IMR-90 (cell line): ENCODE measurements at regions not wholly inside any gene's neighbourhood (a gene's known extent, or its start where the extent isn't known, plus 50 kb on each side); places are given as distances from the start of the nearest gene placed in this dataset.

ENCODE experiments used
- CEBPB ChIP-seq: IDR thresholded peaks from 2 replicates; pipeline ENCODE4 v1.6.1; 2012; ENCODE audit warnings: low read depth, low read length, improper control_type of control experiment
- CHD1 ChIP-seq: IDR thresholded peaks from 2 replicates; pipeline ENCODE4 v1.6.1; 2012; ENCODE audit warnings: low read depth, low read length, improper control_type of control experiment
- FOS ChIP-seq: fragments of 150-350 bp; IDR thresholded peaks from 2 replicates; pipeline ENCODE4 v1.6.1; 2016; ENCODE audit warnings: low read depth, low read length
- MAFK ChIP-seq: IDR thresholded peaks from 2 replicates; pipeline ENCODE4 v1.6.1; 2012; ENCODE audit warnings: low read depth, low read length, improper control_type of control experiment
- MXI1 ChIP-seq: IDR thresholded peaks from 2 replicates; pipeline ENCODE4 v1.6.1; 2012; ENCODE audit warnings: low read depth, mild to moderate bottlenecking, low read length, moderate library complexity, borderline replicate concordance
- POLR2A ChIP-seq: IDR thresholded peaks from 2 replicates; pipeline ENCODE4 v1.6.1; 2012; ENCODE audit warnings: mild to moderate bottlenecking, low read depth, low read length
- RAD21 ChIP-seq: IDR thresholded peaks from 2 replicates; pipeline ENCODE4 v1.6.1; 2012; ENCODE audit warnings: low read length, improper control_type of control experiment
- SMC3 ChIP-seq: fragments of 150-350 bp; IDR thresholded peaks from 2 replicates; pipeline ENCODE4 v1.6.1; 2016; ENCODE audit warnings: low read depth, mild to moderate bottlenecking, antibody characterized with exemption, low read length, moderate library complexity
- TF ChIP-seq, protein P1 (sequence below): conservative IDR thresholded peaks from 2 replicates; pipeline ENCODE4 v1.5.1; 2012; ENCODE audit warnings: mild to moderate bottlenecking, low read depth, low read length, improper control_type of control experiment

DNA sequence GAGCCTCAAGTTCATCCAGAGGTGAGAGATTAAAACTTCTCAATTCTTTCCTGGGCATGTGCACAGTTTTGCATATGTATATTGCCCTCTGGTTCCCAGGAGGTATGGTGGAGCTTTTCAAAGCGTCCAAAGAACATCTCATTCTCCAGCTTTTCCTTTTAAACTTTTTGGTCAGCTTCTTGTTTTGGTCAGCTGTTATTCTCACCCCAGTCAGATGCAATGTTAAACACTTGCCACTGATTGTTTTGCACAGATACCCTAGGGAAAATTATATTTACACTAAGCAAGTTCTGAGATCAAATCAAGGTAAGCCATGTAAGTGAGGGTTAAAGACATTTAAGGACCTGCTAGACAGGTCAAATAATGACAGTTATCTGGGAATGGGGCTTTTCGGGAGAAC lies 261.3 kb downstream of the EDEM1 start:
- TF ChIP-seq, protein P1, sequence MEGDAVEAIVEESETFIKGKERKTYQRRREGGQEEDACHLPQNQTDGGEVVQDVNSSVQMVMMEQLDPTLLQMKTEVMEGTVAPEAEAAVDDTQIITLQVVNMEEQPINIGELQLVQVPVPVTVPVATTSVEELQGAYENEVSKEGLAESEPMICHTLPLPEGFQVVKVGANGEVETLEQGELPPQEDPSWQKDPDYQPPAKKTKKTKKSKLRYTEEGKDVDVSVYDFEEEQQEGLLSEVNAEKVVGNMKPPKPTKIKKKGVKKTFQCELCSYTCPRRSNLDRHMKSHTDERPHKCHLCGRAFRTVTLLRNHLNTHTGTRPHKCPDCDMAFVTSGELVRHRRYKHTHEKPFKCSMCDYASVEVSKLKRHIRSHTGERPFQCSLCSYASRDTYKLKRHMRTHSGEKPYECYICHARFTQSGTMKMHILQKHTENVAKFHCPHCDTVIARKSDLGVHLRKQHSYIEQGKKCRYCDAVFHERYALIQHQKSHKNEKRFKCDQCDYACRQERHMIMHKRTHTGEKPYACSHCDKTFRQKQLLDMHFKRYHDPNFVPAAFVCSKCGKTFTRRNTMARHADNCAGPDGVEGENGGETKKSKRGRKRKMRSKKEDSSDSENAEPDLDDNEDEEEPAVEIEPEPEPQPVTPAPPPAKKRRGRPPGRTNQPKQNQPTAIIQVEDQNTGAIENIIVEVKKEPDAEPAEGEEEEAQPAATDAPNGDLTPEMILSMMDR: no peak
- TF ChIP-seq SMC3 (no peak), MAFK (no peak), CEBPB (no peak), FOS (no peak), MXI1 (no peak), RAD21 (no peak), POLR2A (no peak), CHD1 (no peak)
